ENCODE measurements at regions not wholly inside any gene's neighbourhood (a gene's known extent, or its start where the extent isn't known, plus 50 kb on each side); places are given as distances from the start of the nearest gene placed in this dataset.

GRCh38 chr12:124449623-124450375, 117.6 kb downstream of the NCOR2 start:
- Histone ChIP-seq H3K4me1 (ENCODE audit: insufficient read depth, low read length) (peaks cover 22% of the 10 kb centered on the region), H3K9ac (ENCODE audit: low read length) (no peak overlapping the region), H3K4me3 (ENCODE audit: low read length) (no peak overlapping the region), H3K36me3 (ENCODE audit: low read depth, low read length) (no peaks in the 10 kb centered on the region), H3K79me2 (ENCODE audit: low read length) (no peaks in the 10 kb centered on the region), H3K9me2 (replicated peaks; ENCODE audit: low read length) (no peaks in the 10 kb centered on the region), H3K4me2 (ENCODE audit: low read length) (no peak overlapping the region), H3K9me3 (ENCODE audit: low read length) (no peaks in the 10 kb centered on the region), H2AFZ (ENCODE audit: low read length) (no peak overlapping the region), H4K20me1 (ENCODE audit: low read length) (peaks cover 13% of the 10 kb centered on the region; the same call in 1 of the 2 replicates), H3F3A (ENCODE audit: low read length, unreplicated experiment) (no peaks in the 10 kb centered on the region), H3K27me3 (ENCODE audit: low read length) (no peaks in the 10 kb centered on the region), H3K27ac (ENCODE audit: low read length) (no peak overlapping the region)
- TF ChIP-seq CTCF (conservative IDR thresholded peaks at IDR 0.05; ENCODE audit: low read depth, low read length) (no peak), EZH2 (IDR thresholded peaks at IDR 0.05; ENCODE audit: low read length, unreplicated experiment) (no peak), EZH2phosphoT487 (IDR thresholded peaks at IDR 0.05; ENCODE audit: borderline replicate concordance, low read length) (no peak)
- ATAC-seq = no peak
- DNase-seq = no peak
- CTCF ChIA-PET = no interaction called here
- intact Hi-C loops (cut with micrococcal nuclease) = no loop called here
- no TSS peak for BruUV-seq (replicated peaks)
- POLR2A ChIA-PET (ENCODE audit: unreplicated experiment) = no interaction called here

- no peak overlapping the region for H3K9ac ChIP-seq (ENCODE audit: low read length)
- CTCF ChIA-PET = no interaction called here
- POLR2A ChIA-PET (ENCODE audit: unreplicated experiment) = no interaction called here
These were observed 118.3 kb downstream of the NCOR2 start for GRCh38 chr12:124448955-124449622.

GRCh38 chr12:124448241-124448954, 119.0 kb downstream of the NCOR2 start:
- Histone ChIP-seq H3K9ac (ENCODE audit: low read length) (no peak overlapping the region), H3K9me3 (ENCODE audit: low read length) (no peaks in the 10 kb centered on the region), H3K4me3 (ENCODE audit: low read length) (no peak overlapping the region), H2AFZ (ENCODE audit: low read length) (no peak overlapping the region), H3K36me3 (ENCODE audit: low read depth, low read length) (no peaks in the 10 kb centered on the region), H3F3A (ENCODE audit: low read length, unreplicated experiment) (no peaks in the 10 kb centered on the region), H4K20me1 (ENCODE audit: low read length) (peaks cover 13% of the 10 kb centered on the region; the same call in 1 of the 2 replicates), H3K9me2 (replicated peaks; ENCODE audit: low read length) (no peaks in the 10 kb centered on the region), H3K4me2 (ENCODE audit: low read length) (no peak overlapping the region), H3K27me3 (ENCODE audit: low read length) (no peaks in the 10 kb centered on the region), H3K79me2 (ENCODE audit: low read length) (no peaks in the 10 kb centered on the region), H3K27ac (ENCODE audit: low read length) (no peak overlapping the region), H3K4me1 (ENCODE audit: insufficient read depth, low read length) (peaks cover 14% of the 10 kb centered on the region)
- ChIA-PET POLR2A (ENCODE audit: unreplicated experiment) (no interaction called here), CTCF (no interaction called here)
- no peak for DNase-seq
- no peak for ATAC-seq
- BruUV-seq (replicated peaks) = no TSS peak
- TF ChIP-seq CTCF (conservative IDR thresholded peaks at IDR 0.05; ENCODE audit: low read depth, low read length) (no peak), EZH2phosphoT487 (IDR thresholded peaks at IDR 0.05; ENCODE audit: borderline replicate concordance, low read length) (no peak), EZH2 (IDR thresholded peaks at IDR 0.05; ENCODE audit: low read length, unreplicated experiment) (no peak)
- intact Hi-C loops (cut with micrococcal nuclease) = no loop called here

More at GRCh38 chr12:124448955-124449622, 118.3 kb downstream of the NCOR2 start:
- DNase-seq = no peak
- BruUV-seq (replicated peaks) = no TSS peak
- ATAC-seq = no peak
- H3K79me2 ChIP-seq (ENCODE audit: low read length) = no peaks in the 10 kb centered on the region
- no peaks in the 10 kb centered on the region for H3F3A ChIP-seq (ENCODE audit: low read length, unreplicated experiment)
- intact Hi-C loops (cut with micrococcal nuclease) = no loop called here
- peaks cover 15% of the 10 kb centered on the region; the same call in 1 of the 2 replicates for H4K20me1 ChIP-seq (ENCODE audit: low read length)
- H3K4me2 ChIP-seq (ENCODE audit: low read length) = no peak overlapping the region
- no peak overlapping the region for H3K4me3 ChIP-seq (ENCODE audit: low read length)
- no peaks in the 10 kb centered on the region for H3K27me3 ChIP-seq (ENCODE audit: low read length)
- no peaks in the 10 kb centered on the region for H3K36me3 ChIP-seq (ENCODE audit: low read depth, low read length)
- no peaks in the 10 kb centered on the region for H3K9me2 ChIP-seq (replicated peaks; ENCODE audit: low read length)
- H3K4me1 ChIP-seq (ENCODE audit: insufficient read depth, low read length) = peaks cover 21% of the 10 kb centered on the region
- H3K9me3 ChIP-seq (ENCODE audit: low read length) = no peaks in the 10 kb centered on the region
- H2AFZ ChIP-seq (ENCODE audit: low read length) = no peak overlapping the region
- H3K27ac ChIP-seq (ENCODE audit: low read length) = no peak overlapping the region
- no peak for TF ChIP-seq EZH2phosphoT487 (IDR thresholded peaks at IDR 0.05; ENCODE audit: borderline replicate concordance, low read length)

Data from PC-3 (cell line).